ENCODE measurements at regions not wholly inside any gene's neighbourhood (a gene's known extent, or its start where the extent isn't known, plus 50 kb on each side); places are given as distances from the start of the nearest gene placed in this dataset.

GRCh38 chr22:47976219-47976618 is 1213.8 kb downstream of the TBC1D22A start:
- Histone ChIP-seq H3K9ac (ENCODE audit: low read length) (no peak overlapping the region), H3K4me1 (ENCODE audit: insufficient read depth, low read length) (no peaks in the 10 kb centered on the region), H3K9me3 (ENCODE audit: low read length) (no peaks in the 10 kb centered on the region), H3K79me2 (ENCODE audit: low read length) (no peaks in the 10 kb centered on the region), H3K27me3 (ENCODE audit: low read length) (peaks cover 12% of the 10 kb centered on the region), H3K36me3 (ENCODE audit: low read depth, low read length) (no peaks in the 10 kb centered on the region), H3K4me2 (ENCODE audit: low read length) (no peak overlapping the region), H2AFZ (ENCODE audit: low read length) (no peak overlapping the region), H3F3A (ENCODE audit: low read length, unreplicated experiment) (no peaks in the 10 kb centered on the region), H3K4me3 (ENCODE audit: low read length) (no peak overlapping the region), H4K20me1 (ENCODE audit: low read length) (no peaks in the 10 kb centered on the region), H3K27ac (ENCODE audit: low read length) (no peak overlapping the region), H3K9me2 (replicated peaks; ENCODE audit: low read length) (no peaks in the 10 kb centered on the region)
- no TSS peak for BruUV-seq (replicated peaks)
- ChIA-PET POLR2A (ENCODE audit: unreplicated experiment) (no interaction called here), CTCF (no interaction called here)
- no peak for ATAC-seq
- no peak for TF ChIP-seq EZH2phosphoT487 (IDR thresholded peaks at IDR 0.05; ENCODE audit: borderline replicate concordance, low read length)
- no peak for TF ChIP-seq EZH2 (IDR thresholded peaks at IDR 0.05; ENCODE audit: low read length, unreplicated experiment)
- TF ChIP-seq CTCF (conservative IDR thresholded peaks at IDR 0.05; ENCODE audit: low read depth, low read length): no peak
- intact Hi-C loops (cut with micrococcal nuclease): no loop called here
- no peak for DNase-seq

DNA sequence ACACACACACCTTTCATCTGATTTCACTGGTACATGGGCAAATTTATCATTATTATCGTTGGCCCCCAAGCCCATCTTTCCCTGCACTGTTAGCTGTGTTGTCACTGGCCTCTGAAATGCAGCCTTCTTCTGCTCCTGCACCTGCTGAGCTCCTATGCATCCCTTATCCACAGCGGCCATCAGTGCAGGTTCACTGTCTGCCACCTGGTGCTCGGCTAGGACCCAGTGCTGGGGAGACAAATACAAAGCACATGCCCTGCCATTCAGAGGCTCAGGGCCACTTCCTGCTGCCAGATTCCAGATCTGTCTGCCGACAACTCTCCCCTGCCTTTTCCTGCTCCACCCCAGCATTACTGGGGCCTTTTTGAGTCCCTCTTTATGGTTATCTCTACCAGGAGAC is 1205.4 kb downstream of the TBC1D22A start:
- ATAC-seq (no peak), DNase-seq (no peak)
- Histone ChIP-seq H3K36me3 (ENCODE audit: low read depth, low read length) (no peaks in the 10 kb centered on the region), H3F3A (ENCODE audit: low read length, unreplicated experiment) (no peaks in the 10 kb centered on the region), H3K9me3 (ENCODE audit: low read length) (no peaks in the 10 kb centered on the region), H4K20me1 (ENCODE audit: low read length) (no peaks in the 10 kb centered on the region), H3K9me2 (replicated peaks; ENCODE audit: low read length) (no peaks in the 10 kb centered on the region), H3K4me3 (ENCODE audit: low read length) (no peak overlapping the region), H2AFZ (ENCODE audit: low read length) (no peak overlapping the region), H3K27ac (ENCODE audit: low read length) (no peak overlapping the region), H3K4me2 (ENCODE audit: low read length) (no peak overlapping the region), H3K4me1 (ENCODE audit: insufficient read depth, low read length) (no peaks in the 10 kb centered on the region), H3K79me2 (ENCODE audit: low read length) (no peaks in the 10 kb centered on the region), H3K9ac (ENCODE audit: low read length) (no peak overlapping the region), H3K27me3 (ENCODE audit: low read length) (peaks cover 28% of the 10 kb centered on the region)
- POLR2A ChIA-PET (ENCODE audit: unreplicated experiment): no interaction called here
- CTCF ChIA-PET: no interaction called here
- BruUV-seq (replicated peaks): no TSS peak
- intact Hi-C loops (cut with micrococcal nuclease): no loop called here
- no peak for TF ChIP-seq EZH2 (IDR thresholded peaks at IDR 0.05; ENCODE audit: low read length, unreplicated experiment)
- TF ChIP-seq EZH2phosphoT487 (IDR thresholded peaks at IDR 0.05; ENCODE audit: borderline replicate concordance, low read length): no peak
- TF ChIP-seq CTCF (conservative IDR thresholded peaks at IDR 0.05; ENCODE audit: low read depth, low read length): no peak

DNA sequence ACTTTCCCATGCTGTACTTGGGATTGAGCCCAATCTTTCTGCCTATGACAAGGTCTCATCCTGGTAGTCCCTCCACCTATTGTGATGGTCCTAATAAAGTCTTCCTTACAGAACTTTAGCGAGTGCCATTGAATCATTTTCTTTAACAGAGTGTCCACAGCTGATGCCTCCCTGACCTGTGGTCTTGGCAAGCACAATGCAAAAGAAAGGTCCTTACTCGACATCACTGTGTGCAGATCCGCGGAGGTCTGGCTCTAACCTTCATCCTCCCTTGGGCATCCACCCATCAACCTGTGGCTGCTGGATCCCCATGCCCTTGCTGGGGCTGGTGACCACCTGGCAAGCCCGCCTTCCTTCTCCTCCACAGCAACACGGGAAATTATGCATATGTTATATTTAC is 1203.9 kb downstream of the TBC1D22A start:
- ChIA-PET POLR2A (ENCODE audit: unreplicated experiment) (no interaction called here), CTCF (no interaction called here)
- ATAC-seq (no peak), DNase-seq (no peak)
- H3K4me1 ChIP-seq (ENCODE audit: insufficient read depth, low read length): no peaks in the 10 kb centered on the region
- H3K79me2 ChIP-seq (ENCODE audit: low read length): no peaks in the 10 kb centered on the region
- TF ChIP-seq EZH2phosphoT487 (IDR thresholded peaks at IDR 0.05; ENCODE audit: borderline replicate concordance, low read length) (no peak), CTCF (conservative IDR thresholded peaks at IDR 0.05; ENCODE audit: low read depth, low read length) (no peak), EZH2 (IDR thresholded peaks at IDR 0.05; ENCODE audit: low read length, unreplicated experiment) (no peak)
- H3K4me3 ChIP-seq (ENCODE audit: low read length): no peak overlapping the region
- H3K4me2 ChIP-seq (ENCODE audit: low read length): no peak overlapping the region
- H3K27me3 ChIP-seq (ENCODE audit: low read length): peaks cover 23% of the 10 kb centered on the region
- no peaks in the 10 kb centered on the region for H3K9me3 ChIP-seq (ENCODE audit: low read length)
- H4K20me1 ChIP-seq (ENCODE audit: low read length): no peaks in the 10 kb centered on the region
- no peak overlapping the region for H3K27ac ChIP-seq (ENCODE audit: low read length)
- intact Hi-C loops (cut with micrococcal nuclease): no loop called here
- BruUV-seq (replicated peaks): no TSS peak
- no peak overlapping the region for H2AFZ ChIP-seq (ENCODE audit: low read length)
- no peaks in the 10 kb centered on the region for H3K36me3 ChIP-seq (ENCODE audit: low read depth, low read length)
- no peaks in the 10 kb centered on the region for H3F3A ChIP-seq (ENCODE audit: low read length, unreplicated experiment)
- H3K9ac ChIP-seq (ENCODE audit: low read length): no peak overlapping the region
- H3K9me2 ChIP-seq (replicated peaks; ENCODE audit: low read length): no peaks in the 10 kb centered on the region

Data from PC-3 (cell line).